SHP77 (cell line): ENCODE measurements at regions not wholly inside any gene's neighbourhood (a gene's known extent, or its start where the extent isn't known, plus 50 kb on each side); places are given as distances from the start of the nearest gene placed in this dataset.

Experiments
- DNase-seq, 2 experiments: peaks; one replicate each; lab custom pipeline; 2025; lab: John Stamatoyannopoulos, UW

DNA sequence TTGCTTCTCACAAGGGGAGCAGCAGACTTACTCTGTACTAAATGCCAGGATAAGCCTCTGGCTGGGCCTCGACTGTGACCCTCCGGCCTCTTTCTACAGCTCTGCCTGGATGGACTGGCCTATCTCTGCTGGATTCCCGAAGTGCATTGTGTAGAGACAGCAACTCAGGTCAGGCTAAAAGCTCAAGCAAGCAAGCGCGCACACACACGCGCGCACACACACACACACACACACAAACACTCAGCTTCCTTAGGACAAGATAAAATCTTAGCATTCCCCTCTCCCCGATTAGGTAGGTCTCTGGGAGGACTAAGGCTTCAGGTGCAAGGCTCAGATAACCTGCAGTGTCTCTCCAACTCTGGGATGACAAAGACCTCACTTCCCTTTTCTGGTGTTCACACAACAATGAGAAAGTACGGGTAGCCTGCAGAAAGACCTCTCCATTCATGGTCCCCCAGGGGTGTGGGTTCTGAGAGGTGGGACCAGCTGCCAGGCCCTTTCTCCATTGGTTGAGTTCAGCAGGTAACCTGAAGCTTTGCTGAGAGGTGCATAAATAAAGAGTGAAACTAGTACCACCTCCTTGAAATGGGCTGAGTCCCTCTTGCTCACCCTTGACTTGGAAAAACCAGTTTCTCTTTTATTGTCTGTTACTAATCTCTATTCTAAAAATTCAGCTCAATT lies 155.1 kb upstream of the CAMK1G start:
- DNase-seq, result no peak

DNA sequence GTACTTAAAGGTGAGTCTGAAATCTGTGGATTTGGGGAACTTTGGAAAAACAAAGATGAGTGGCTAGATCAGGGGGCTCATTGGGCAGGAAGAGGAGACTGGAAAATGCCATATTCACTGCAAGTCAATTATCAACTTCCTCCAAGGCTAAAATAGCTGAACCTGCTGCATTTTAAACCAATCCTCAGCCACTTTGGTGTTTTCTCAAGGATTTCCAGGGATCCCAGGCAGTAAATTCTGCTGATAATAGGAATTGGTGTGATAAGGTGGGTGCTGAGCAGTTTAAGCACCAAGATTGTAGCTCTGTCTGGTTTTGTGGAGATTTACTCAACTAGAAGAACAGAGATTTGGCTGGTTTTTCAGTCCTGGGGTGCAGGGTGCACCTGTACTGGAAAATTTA lies 153.9 kb upstream of the CAMK1G start:
- no peak for DNase-seq

DNA sequence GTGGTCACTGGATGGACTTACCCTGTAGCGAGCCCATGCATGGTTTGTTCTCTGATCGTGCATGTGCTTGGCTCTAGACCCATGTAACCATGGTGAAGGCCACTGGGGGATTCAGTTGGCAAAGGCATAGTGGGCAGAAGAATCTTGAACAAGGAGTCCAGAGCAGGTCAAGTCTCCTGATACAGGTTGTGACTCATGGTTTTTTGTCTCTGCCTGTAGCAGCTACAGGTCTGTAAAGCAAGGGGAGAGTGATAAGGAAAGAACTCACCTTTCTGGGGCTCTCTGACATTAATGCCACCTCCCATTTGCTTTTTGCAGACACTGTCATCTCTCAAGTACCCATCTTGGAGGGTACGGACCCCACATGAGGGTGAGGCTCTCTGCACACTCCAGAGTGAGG lies 153.4 kb upstream of the CAMK1G start:
- no peak for DNase-seq

DNA sequence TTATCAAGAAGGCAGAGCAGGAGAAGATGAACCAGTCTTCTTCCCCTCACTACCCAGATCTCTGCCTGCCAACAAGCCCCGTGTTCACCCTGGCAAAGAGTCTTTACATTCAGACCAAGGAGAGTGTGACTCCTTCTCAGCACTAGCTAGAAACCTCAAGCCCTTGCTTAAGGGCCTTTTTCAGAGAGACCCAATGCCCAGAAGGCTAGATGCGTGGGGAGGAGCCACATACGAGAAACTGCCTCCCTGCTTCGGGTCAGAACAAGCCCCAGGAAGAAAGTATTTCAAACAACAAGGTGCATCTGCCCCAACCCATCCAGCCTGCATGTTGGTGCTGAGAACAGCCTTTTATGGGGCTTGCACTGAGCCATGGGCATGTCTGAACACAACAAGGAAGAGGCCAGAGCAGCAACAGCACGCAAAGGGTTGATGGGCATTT lies 152.7 kb upstream of the CAMK1G start:
- no peak for DNase-seq

DNA sequence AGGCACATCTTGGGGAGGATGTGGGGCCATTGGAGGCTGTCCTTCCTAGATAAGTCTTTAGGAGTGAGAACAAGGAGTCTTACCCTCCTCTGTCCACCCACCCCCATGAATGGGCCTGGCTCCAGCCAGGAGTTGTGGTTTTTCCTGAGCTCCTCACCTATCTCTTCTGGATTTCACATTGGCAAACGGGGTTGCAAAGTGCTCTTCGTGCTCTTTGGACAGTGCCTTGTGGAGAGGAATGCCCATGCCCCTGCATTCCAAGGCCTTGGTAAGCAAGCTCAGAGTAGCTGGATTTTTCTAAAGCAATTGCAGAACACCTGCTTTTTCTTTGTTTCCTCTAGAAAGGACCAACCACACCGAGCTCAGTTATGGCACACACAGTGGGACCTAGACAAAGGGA lies 152.1 kb upstream of the CAMK1G start:
- no peak for DNase-seq

DNA sequence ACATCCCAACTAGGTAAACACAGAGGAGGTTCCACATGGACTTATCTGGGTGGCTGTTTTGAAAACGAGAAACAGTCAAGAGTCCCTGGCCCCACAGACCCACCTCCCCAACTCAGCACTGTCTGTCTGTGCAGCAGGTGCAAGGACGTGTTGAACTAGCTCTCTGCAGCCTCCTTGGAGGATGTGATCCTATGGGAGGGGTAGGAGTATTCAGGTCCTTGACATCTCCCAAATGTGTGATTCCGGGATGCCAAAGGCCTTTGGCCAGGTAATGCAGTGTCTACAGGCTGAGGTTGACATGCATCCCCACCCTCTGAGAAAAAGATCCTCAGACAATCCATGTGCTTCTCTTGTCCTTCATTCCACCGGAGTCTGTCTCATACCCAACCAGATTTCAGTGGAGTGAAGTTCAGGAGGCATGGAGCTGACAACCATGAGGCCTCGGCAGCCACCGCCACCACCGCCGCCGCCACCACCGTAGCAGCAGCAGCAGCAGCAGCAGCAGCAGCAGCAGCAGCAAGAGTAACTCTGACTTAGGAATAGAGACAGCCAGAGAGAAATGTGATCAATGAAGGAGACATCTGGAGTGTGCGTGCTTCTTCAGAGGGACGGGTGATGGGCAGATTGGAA lies 151.6 kb upstream of the CAMK1G start:
- no peak for DNase-seq

DNA sequence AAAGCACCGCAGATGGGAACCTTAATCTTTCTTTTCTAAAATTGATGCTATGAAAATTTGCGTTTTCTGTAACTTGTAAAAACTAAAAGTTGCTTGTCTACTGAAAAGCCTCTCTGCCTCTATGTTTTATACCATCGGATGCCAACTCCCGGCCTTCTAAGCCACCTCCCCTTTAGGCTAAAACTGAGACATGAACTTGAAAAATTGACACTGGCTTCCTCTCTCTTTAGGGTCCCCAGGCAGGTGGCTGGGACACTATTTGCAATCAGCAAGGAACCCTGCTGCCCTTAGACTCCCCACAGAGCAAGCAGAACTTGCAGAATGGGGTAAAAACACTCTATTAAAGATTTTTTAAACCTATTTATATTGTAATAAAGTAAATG lies 151.1 kb upstream of the CAMK1G start:
- no peak for DNase-seq

DNA sequence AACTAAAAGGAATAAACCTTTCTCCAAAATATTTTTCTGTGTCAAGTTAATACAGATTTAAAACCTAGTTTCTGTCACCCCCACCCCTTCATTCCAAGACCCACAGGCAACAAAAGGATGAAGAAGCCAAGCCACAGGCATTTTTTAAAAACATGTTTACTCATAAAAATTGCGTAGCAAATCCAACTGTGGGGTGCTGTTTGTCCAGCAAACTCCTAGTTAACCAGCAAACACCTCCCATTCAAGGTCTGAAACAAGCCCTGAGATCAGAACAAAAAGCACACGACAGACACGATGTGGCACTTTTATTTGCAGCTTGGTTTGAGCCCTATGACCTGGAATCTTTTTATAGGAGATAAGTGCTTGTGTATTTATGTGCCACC lies 149.9 kb upstream of the CAMK1G start:
- no peak for DNase-seq

DNA sequence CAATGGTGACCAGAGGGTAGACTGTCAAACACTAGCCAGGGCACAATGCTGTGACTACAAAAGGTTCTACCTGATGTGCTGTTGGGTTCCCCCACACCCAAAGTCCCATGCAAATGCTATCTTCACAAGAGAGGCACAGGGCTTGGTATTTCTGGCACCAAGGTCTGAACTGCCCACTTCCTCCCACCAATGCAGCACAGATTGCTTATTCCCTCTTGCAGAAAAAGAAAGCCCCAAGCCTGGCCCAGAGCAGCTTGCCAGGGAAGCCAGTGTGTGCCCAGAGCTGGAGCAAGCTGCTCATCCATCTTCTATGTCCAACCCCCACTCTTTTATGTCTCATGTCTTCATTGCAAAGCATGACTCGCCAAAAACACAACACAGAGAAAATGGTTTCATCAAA lies 149.4 kb upstream of the CAMK1G start:
- no peak for DNase-seq

DNA sequence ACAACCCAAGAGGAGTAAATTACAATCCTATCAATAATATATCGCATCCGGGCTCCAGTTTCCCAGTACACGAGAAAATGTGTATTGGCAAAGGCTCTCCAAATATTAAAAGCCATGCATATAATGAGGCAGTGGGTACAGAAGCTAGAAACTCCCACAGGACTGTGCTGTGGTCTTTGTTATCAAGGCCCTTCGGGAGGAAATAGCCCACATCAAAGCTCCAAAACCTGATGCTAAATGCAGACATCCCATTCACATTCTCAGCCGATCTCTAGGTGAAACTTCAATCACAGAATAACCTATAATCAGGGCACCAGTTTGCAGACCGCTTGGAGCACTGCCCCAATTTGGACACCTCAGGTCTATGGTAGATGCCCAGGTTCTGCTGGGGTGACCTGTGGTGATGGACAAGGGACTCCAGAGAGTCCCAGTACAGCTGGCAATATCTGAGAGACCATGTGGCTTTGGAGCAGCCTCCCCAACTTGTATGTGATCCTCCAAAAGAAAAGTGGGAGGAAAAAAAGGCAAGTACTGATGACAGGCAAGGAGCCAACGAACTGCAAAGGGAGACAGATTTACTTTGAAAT lies 148.8 kb upstream of the CAMK1G start:
- DNase-seq, result no peak

DNA sequence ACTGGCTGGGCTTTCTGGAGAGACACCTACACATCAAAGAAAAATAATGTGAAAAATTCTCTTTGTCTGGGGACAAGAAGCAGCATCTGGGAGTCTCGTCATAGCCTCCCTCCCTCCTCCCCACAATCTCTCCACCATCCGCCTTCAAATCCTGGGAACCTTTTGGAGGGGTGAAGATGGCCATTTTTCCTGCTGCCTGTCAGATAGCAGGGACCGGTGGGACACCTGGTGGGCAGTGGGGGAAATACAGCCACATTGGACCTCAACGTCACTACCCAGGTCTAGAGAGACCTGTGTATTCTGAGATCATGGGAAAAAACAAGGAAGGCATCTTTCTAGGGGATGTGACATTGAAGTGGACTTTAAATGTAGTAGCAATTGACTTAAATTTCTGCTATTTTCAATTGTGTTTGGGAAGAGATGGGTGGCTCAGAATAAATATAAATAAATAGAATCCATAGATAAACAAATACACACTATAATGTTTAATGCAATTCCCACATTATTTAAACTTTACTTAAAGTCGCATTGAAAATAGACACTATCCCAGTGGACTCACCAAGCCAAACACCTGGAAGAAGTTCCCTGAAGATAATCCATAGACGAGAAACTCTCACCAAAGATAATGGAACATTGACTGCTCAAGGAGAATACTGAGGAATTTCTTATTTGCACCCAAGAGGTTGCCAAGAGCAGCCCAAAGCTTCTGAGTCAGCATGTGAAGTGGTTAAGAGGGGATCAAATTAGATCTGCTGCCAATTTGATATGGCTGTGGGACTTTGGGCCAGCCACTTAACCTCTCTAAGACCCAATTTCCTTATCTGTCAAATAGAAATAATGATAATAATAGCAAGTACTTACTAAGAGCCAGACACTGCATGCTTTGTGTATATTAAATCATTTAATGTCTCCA lies 147.6 kb upstream of the CAMK1G start:
- DNase-seq, result peak; percentile 16 to 51

DNA sequence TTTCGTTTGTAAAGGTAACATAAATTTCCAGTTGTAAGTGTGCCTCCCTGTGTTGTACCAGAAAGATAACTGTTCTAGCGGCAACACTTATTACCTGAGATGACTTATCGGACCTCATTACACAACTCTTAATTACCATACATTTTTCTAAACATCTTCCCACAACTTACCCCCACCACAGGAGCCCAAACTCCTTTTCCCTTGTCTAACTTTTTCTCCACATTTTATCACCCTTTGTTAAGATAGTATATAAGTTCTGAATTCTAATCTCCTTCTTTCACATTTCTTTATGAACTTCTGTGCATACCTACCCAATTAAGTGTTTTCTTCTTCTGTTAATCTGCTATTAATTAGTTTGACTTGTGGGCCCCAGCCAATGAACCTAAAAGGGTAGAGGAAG lies 143.7 kb upstream of the CAMK1G start:
- no peak for DNase-seq

DNA sequence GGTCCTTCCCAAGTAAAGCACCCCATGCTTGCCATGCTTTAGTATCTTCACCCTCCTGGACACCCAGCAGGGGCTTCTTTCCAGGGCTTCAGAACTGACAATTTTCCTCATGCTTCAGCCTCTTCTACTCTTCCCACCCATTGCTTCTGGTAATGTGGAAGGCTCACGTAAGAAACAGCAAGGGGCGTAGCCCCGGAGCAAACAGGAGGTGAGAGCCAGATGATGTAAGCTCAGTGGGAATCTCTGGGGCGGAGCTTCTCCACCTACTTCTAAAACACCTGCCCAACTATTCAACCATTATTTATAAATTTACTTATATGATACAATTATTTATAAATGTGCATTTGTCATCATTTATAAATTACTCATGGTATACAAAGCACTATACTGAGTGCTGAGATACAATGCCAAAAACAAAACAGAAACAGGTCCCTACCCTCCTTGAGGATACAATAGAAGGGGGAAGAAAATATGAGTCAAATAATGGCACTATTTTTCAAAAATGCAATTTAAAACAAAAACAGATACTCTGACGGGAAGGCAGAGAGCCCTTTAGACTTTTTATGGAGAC lies 140.1 kb upstream of the CAMK1G start:
- no peak for DNase-seq

DNA sequence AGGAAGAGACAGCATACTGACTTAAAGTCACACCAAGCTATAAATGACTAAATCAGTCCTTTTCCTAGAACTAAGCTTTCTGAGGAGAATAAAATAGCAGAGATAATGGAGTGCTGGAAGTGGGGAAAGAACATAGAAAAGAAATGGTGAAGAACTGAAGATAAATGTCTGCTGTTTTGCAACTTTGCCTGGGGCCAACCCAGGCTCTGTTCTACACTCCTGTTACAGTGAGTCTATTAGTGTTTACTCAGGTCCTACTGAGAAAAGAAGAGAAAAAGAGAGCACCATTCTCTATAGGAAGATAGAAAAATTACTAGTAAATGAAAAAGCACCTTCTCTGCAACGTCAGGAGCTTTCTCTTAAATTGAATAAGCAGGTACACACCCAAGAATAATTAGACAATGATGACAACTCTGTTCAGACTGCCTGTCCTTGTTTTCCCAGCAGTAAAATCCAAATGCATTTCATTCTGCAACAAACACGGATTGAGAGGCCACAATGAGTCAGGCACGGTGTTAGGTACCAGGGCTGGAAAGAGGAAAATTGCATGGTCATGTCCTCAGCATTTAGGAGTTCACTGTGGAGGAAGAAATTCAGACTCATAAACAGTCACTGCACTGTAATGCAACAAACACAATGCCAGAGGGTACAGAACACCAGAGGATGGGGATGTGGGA lies 139.4 kb upstream of the CAMK1G start:
- no peak for DNase-seq

DNA sequence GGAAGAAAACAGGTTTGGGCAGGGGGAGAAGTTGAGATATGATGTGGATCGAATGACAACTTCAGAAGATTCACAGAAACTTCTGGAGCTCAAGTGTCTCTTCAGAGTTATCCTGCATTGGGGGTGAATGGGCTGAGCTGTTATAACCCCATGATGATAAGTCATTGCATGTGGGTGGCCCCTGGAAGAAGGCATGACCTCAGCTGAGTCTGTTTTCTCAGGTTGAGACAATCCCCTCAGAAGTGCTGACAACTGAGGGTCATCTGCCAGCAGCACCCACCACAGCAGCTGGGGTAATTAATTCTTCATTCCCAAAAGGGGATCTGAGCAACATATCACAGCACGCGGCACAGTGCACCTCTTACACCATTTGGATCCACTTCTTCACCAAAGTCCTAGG lies 138.6 kb upstream of the CAMK1G start:
- DNase-seq, result no peak

DNA sequence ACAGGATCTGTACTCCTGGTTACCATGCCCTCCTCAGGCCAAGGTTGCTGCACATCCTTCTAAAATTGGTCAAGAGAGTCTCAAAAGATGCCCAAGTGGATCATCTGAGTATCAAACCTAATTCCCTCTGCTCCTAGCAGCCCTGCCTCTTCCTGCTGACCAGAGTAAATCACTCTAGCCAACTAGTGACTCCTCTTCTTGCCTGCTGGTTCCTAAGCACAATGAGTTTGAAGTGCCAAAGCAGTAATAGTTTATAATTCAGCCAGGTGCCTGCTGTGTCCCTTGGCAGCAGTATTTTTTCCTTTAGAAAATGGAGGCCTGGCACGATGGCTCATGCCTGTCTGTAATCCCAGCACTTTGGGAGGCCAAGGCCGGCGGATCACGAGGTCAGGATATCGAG lies 137.9 kb upstream of the CAMK1G start:
- DNase-seq, result no peak

DNA sequence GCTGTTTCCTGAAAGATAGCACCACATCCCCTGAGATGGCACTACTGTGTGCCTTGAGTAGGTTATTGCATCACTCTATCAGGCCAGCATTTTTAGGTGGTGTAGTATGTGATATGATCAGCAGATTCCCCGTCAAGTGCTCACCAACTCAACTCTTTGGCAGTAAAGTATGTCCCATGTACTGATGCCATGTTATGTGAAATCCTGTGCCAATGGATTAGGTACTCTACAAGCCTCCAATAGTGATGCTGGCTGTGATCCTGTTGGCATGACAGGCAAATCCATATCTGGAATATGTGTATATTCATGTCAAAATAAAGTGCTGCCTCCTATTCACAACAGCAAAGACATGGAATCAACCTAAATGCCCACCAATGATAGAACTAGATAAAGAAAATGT lies 137.2 kb upstream of the CAMK1G start:
- no peak for DNase-seq

DNA sequence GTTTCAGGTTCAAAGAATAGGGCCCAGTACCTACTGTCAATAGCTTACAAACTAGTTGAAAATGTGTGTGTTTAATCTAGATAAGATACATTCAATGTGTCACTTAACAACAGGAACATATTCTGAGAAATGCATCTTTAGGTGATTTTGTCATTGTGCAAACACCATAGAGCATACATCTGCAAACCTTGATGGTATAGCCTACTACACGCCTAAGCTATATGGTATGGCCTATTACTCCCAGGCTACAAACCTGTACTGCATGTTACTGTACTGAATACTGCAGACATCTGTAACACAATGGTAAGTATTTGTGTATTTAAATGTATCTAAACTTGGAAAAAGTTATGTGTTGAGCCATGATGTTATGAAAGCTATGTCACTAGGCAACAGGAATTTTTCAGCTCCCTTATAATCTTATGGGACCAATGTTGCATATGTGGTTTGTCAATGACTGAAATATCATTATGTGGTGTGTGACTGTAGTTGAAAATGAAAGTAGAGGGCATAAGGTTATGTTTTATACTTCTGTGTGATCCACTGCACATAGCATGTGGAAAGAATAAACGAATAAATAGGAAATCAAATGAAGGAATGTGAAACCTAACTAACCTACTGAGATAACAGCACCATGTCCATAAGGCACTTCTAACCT lies 129.0 kb upstream of the CAMK1G start:
- DNase-seq, result no peak

DNA sequence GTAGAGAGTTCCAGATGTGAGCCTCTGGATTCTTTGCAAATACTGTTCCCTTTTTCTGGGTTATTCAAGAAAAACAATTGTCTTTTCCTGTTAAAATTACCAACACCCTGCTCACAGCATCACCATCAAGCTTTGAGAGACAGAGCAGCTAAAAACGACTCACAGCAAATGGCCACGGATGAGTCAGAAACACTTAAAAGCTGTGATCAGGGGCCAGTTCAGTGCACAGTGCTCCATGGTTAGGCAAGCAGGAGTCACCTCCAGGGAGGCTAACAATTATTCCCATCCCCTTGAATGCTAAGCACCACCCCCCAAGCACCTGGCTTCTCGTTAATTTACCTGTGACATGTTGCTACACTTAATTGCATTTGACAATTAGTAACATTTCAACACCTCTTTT lies 128.4 kb upstream of the CAMK1G start:
- DNase-seq, result no peak

DNA sequence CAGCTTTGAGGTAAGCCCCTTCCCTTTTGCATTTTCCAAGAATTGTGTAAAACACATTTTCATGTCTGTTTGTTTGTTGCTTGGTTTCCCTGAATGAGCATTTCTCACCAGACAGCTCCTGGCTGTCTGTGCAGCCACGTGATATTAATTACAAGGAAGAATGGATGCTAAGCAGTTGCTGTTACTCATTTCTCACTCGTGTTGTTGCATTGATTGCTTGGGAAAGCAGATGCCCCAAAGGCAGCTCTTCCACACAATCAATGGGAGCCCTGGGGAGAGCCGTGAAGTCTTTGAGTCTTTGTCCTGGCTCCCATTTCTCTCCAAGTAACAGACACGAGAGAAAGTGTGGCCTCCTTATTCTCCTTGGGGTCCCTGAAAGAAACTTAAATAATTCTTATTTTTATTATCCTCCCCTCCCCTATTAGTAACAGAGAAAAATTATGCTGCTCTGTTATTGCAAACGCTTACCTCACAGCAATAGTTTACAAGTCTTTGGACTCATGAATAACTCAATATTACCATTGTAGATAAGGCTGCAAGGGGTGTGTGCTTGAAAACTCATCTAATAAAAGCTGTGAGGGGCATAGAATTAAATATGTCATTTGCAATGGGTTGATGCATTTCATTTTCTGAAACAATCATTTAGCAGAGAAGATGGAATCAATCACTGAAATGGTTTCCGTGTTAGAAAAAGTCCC lies 127.7 kb upstream of the CAMK1G start:
- DNase-seq, result no peak

DNA sequence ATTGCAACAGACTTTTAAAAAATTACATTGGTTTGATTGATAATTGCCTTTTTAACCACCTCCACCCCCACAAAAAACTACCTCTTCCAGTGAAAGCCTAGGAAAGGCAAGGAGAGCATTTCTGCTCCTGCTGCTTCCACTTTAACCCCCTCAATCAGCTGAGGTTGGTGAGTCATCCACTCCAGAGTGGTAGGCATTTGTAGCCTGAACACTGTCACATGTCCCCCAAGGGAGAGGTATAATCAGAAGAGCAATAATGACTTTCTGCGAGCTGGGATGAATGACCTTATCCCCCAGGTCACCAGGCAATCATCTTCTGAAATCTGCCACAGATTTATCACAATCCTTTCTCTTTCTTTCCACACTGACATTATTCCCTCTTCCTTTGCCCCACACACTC lies 126.6 kb upstream of the CAMK1G start:
- DNase-seq, result no peak
